ENCODE measurements at regions not wholly inside any gene's neighbourhood (a gene's known extent, or its start where the extent isn't known, plus 50 kb on each side); places are given as distances from the start of the nearest gene placed in this dataset.
"Not testable (repeated sequence)": the region's sequence is repeated elsewhere in the genome, so short reads cannot be mapped to it uniquely, and the experiment has no call there.

GRCh38 chr6:156256161-156256560 is 521.0 kb upstream of the ARID1B start:
- FAIRE-seq (no peak), DNase-seq (ENCODE audit: insufficient read length, low spot score) (no peak)

GRCh38 chr6:156254240-156254639 is 522.9 kb upstream of the ARID1B start:
- FAIRE-seq (no peak), DNase-seq (ENCODE audit: insufficient read length, low spot score) (no peak)

GRCh38 chr6:156250593-156250992 is 526.6 kb upstream of the ARID1B start:
- FAIRE-seq: no peak

GRCh38 chr6:156242206-156242605 is 535.0 kb upstream of the ARID1B start:
- FAIRE-seq: no peak
- no peak for DNase-seq (ENCODE audit: insufficient read length, low spot score)

More at GRCh38 chr6:156250593-156250992, 526.6 kb upstream of the ARID1B start:
- no peak for DNase-seq (ENCODE audit: insufficient read length, low spot score)

GRCh38 chr6:156231026-156231765 is 546.0 kb upstream of the ARID1B start:
- FAIRE-seq (no peak), DNase-seq (ENCODE audit: insufficient read length, low spot score) (no peak)

GRCh38 chr6:156219973-156220372 is 557.2 kb upstream of the ARID1B start:
- FAIRE-seq (no peak), DNase-seq (ENCODE audit: insufficient read length, low spot score) (no peak)

- no peak for DNase-seq (ENCODE audit: insufficient read length, low spot score)
- no peak for FAIRE-seq
Measured at GRCh38 chr6:156205678-156206077, 571.5 kb upstream of the ARID1B start.

- FAIRE-seq: no peak
- DNase-seq (ENCODE audit: insufficient read length, low spot score): no peak
Measured at GRCh38 chr6:156199182-156199581, 578.0 kb upstream of the ARID1B start.

GRCh38 chr6:156197513-156197912 is 579.7 kb upstream of the ARID1B start:
- FAIRE-seq: no peak
- no peak for DNase-seq (ENCODE audit: insufficient read length, low spot score)

GRCh38 chr6:156194981-156195380 is 582.2 kb upstream of the ARID1B start:
- FAIRE-seq (no peak), DNase-seq (ENCODE audit: insufficient read length, low spot score) (no peak)

GRCh38 chr6:156193381-156193780 is 583.8 kb upstream of the ARID1B start:
- no peak for DNase-seq (ENCODE audit: insufficient read length, low spot score)
- FAIRE-seq: no peak

- FAIRE-seq: no peak
Measured at GRCh38 chr6:156191895-156192294, 585.3 kb upstream of the ARID1B start.

GRCh38 chr6:156191390-156191789 is 585.8 kb upstream of the ARID1B start:
- not testable (repeated sequence) for DNase-seq (ENCODE audit: insufficient read length, low spot score); FAIRE-seq

More at GRCh38 chr6:156191895-156192294, 585.3 kb upstream of the ARID1B start:
- DNase-seq (ENCODE audit: insufficient read length, low spot score): no peak

- DNase-seq (ENCODE audit: insufficient read length, low spot score) (no peak), FAIRE-seq (no peak)
Measured at GRCh38 chr6:156190270-156190669, 586.9 kb upstream of the ARID1B start.

- DNase-seq (ENCODE audit: insufficient read length, low spot score): no peak
- FAIRE-seq: no peak
Measured at GRCh38 chr6:156189714-156190113, 587.5 kb upstream of the ARID1B start.

- DNase-seq (ENCODE audit: insufficient read length, low spot score): no peak
- FAIRE-seq: no peak
Measured at GRCh38 chr6:156189195-156189594, 588.0 kb upstream of the ARID1B start.

- no peak for DNase-seq (ENCODE audit: insufficient read length, low spot score)
- no peak for FAIRE-seq
Measured at GRCh38 chr6:156185113-156185512, 592.1 kb upstream of the ARID1B start.

GRCh38 chr6:156183678-156184077 is 593.5 kb upstream of the ARID1B start:
- DNase-seq (ENCODE audit: insufficient read length, low spot score) (no peak), FAIRE-seq (no peak)

GRCh38 chr6:156182356-156182755 is 594.8 kb upstream of the ARID1B start:
- no peak for FAIRE-seq

GRCh38 chr6:156181506-156181905 is 595.7 kb upstream of the ARID1B start:
- FAIRE-seq (no peak), DNase-seq (ENCODE audit: insufficient read length, low spot score) (no peak)

More at GRCh38 chr6:156182356-156182755, 594.8 kb upstream of the ARID1B start:
- no peak for DNase-seq (ENCODE audit: insufficient read length, low spot score)

- FAIRE-seq (no peak), DNase-seq (ENCODE audit: insufficient read length, low spot score) (no peak)
Measured at GRCh38 chr6:156175971-156176421, 601.2 kb upstream of the ARID1B start.

- DNase-seq (ENCODE audit: insufficient read length, low spot score) (no peak), FAIRE-seq (no peak)
Measured at GRCh38 chr6:156175433-156175832, 601.7 kb upstream of the ARID1B start.
